ENCODE measurements at regions not wholly inside any gene's neighbourhood (a gene's known extent, or its start where the extent isn't known, plus 50 kb on each side); places are given as distances from the start of the nearest gene placed in this dataset.

DNA sequence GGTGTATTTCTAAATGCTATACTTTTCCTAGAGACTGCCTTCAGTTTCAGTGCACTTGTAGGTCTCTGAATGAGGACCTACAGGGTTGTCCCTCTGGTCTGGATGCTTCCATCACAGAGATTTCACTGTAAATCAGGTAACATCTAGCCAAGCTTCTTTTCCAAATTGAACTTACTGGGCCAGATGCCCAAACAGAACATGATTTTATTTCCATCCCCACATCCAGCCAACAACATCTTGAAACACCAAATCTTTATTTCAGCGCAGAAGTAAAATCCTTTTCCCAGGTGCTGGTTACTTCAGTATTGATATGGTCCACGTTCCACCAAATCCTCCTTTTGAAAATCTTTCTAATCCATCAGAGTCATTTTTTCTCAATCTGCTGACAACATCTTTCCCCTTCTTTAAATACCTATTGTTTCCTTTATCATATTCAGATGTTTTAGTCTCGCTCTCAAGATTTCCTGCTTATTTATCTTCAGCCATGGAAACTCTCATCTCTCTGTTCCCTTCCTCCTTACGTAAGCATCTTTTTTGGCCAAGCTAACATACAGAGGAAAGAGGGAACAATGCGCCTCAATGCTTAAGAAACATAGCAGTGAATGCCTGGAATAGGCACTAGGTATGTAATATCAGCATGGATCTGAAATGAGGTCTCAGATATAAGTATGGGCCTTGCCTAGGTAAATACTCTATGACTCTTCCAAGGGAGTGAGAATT lies 201.2 kb upstream of the MTNR1B start:
- no peaks in the 10 kb centered on the region for H3K27me3 ChIP-seq (ENCODE audit: control insufficient read depth, insufficient read depth, low read length)
- H3K36me3 ChIP-seq (replicated peaks; ENCODE audit: control insufficient read depth, insufficient read depth, low read length) = no peaks in the 10 kb centered on the region
- H3K4me3 ChIP-seq (ENCODE audit: insufficient read depth, low read depth, low read length) = no peak overlapping the region
- DNase-seq = no peak

DNA sequence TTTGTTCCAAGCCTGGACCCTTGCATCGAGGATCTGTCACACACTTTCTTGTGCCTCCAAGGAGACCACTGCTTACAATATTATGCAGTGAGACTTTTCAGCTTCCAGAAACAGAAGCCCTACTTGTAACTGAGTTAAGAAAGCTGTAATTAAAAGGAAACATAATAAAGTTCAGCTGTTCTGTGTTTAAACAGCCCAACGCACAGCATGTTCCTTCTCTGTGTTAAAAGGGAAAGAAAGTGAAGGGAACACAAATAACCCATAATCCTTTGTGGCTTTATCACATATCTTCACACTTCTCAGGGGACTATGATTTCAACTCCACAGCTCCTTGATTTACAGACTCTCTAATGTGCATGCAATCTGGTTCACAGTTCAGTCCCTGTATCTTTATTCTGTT lies 200.3 kb upstream of the MTNR1B start:
- DNase-seq = no peak
- Histone ChIP-seq H3K36me3 (replicated peaks; ENCODE audit: control insufficient read depth, insufficient read depth, low read length) (no peaks in the 10 kb centered on the region), H3K4me3 (ENCODE audit: insufficient read depth, low read depth, low read length) (no peak overlapping the region), H3K27me3 (ENCODE audit: control insufficient read depth, insufficient read depth, low read length) (no peaks in the 10 kb centered on the region)

DNA sequence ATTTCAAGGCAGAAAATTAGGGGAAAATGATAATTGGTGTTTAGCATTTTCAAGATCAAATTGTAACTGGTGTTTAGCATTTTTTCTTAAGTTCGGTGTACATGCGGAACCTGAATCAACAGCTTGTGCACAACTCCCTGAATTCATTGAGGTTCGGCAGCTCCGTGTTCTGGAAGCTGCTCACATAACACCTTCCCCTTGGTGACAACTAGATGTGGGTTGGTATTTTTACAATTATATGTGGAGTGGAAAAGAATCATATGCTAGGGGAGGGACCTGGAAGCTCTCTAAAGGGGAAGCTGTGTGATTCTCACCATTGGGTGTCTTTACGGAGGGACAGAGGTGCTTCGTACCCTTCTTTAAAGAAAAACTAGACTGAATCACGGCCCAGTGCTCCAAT lies 199.0 kb upstream of the MTNR1B start:
- Histone ChIP-seq H3K27me3 (ENCODE audit: control insufficient read depth, insufficient read depth, low read length) (no peaks in the 10 kb centered on the region), H3K4me3 (ENCODE audit: insufficient read depth, low read depth, low read length) (no peak overlapping the region), H3K36me3 (replicated peaks; ENCODE audit: control insufficient read depth, insufficient read depth, low read length) (no peaks in the 10 kb centered on the region)
- no peak for DNase-seq

DNA sequence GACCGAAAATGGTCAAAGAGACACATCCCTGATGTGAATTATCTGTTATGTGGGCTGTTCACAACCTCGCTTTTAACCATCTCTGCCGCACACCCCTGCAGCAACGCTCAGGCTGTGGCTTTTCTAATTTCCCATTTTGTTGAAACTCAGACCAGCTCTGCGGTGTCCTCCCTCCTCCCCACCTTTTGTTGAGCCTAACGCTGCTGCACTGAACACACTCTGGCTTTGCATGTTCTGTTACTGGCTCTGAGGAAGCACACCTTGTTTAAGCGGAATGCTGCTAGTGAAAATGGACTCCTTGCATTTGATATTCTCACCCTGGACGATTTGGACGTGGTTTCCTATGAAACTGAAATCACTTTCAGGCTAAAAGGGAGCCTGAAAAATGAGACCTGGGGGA lies 198.5 kb upstream of the MTNR1B start:
- no peak for DNase-seq
- Histone ChIP-seq H3K4me3 (ENCODE audit: insufficient read depth, low read depth, low read length) (no peak overlapping the region), H3K36me3 (replicated peaks; ENCODE audit: control insufficient read depth, insufficient read depth, low read length) (no peaks in the 10 kb centered on the region), H3K27me3 (ENCODE audit: control insufficient read depth, insufficient read depth, low read length) (no peaks in the 10 kb centered on the region)

DNA sequence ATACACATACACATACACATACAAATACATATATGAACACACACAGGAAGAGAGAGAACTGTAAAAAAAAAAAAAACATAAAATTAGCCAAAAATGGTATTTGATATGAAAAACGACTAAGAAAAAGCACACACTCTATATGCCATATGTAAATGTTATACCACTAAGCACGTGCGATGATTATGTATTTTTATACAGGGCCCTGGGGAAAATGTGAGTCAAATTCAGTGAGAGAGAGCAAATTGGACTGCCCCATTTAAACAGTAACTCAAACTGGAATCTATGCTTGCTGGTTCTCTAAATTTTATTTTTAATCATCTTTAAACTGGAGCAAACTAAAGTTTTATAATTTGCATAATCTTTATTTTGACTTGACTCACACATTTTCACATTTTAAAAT lies 197.8 kb upstream of the MTNR1B start:
- DNase-seq = no peak
- Histone ChIP-seq H3K4me3 (ENCODE audit: insufficient read depth, low read depth, low read length) (no peak overlapping the region), H3K27me3 (ENCODE audit: control insufficient read depth, insufficient read depth, low read length) (no peaks in the 10 kb centered on the region), H3K36me3 (replicated peaks; ENCODE audit: control insufficient read depth, insufficient read depth, low read length) (no peaks in the 10 kb centered on the region)

DNA sequence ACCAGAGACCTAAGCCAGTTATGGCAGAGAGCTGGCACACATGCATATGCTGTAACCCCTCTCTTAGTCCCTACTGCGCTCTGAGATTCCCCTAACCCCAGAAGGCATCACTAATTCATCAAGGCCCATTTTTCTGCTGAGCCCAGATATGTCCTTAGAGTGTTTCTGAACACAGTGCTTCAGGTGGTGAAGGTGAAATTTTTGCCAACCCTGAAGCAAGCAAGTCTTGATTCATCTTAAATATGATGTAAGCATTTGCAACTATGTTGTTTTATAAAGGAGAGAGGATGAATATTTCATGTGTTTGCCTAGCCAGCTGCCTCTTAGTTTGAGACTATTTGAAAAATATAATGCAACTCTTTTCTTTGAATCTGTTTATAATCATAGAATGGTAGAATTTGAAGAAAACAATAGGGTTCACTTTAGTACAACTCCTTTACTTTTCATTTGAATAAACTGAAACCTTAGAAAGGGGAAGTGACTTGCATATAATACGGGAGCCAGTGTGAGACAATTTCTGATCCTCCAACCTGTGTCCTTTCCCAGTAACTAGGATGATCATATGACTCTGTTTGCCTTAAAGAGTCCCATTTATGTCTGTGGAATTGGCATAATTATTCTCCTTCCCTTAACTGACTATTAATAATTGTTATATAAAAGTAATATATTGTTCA lies 194.3 kb upstream of the MTNR1B start:
- DNase-seq = no peak
- Histone ChIP-seq H3K36me3 (replicated peaks; ENCODE audit: control insufficient read depth, insufficient read depth, low read length) (no peaks in the 10 kb centered on the region), H3K27me3 (ENCODE audit: control insufficient read depth, insufficient read depth, low read length) (no peaks in the 10 kb centered on the region), H3K4me3 (ENCODE audit: insufficient read depth, low read depth, low read length) (no peak overlapping the region)

DNA sequence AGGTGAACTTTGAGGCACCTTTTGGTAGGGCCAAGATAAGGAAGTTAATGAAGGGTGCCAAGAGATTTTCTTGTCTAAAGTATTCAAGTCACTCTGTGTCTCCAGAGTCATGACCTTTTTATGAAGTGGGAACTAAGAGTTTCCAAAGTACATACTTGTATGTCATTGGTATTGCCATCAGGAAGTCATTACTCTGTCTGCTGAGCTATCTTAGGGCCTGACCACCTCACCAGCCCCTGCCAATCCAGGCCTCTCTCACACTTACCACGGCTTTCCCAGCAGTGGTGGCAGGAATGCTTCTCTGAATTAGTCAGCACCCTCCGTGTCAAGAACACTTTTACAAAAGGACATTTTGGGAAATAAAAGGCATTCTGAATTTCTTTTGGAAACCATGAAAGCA lies 192.8 kb upstream of the MTNR1B start:
- no peak for DNase-seq
- Histone ChIP-seq H3K4me3 (ENCODE audit: insufficient read depth, low read depth, low read length) (no peak overlapping the region), H3K36me3 (replicated peaks; ENCODE audit: control insufficient read depth, insufficient read depth, low read length) (no peaks in the 10 kb centered on the region), H3K27me3 (ENCODE audit: control insufficient read depth, insufficient read depth, low read length) (no peaks in the 10 kb centered on the region)

DNA sequence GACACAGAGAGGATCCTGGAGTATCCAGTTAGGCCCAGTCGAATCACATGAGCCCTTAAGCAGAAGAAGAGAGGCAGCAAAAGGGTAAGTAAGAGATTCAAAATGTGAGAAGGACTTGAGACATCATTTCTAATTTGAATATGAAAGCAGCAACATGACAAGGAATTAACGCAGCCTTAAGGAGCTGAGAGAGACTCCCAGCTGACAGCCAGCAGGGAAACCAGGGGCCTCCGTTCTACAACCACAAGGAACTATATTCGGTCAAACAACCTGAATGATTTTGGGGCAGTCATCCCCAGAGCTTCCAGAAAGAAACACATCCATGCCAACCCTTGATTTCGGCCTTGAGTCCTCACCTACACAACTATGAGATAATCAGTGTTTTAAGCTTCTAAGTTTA lies 189.7 kb upstream of the MTNR1B start:
- no peaks in the 10 kb centered on the region for H3K36me3 ChIP-seq (replicated peaks; ENCODE audit: control insufficient read depth, insufficient read depth, low read length)
- DNase-seq = peak; percentile 5
- H3K4me3 ChIP-seq (ENCODE audit: insufficient read depth, low read depth, low read length) = no peak overlapping the region
- no peaks in the 10 kb centered on the region for H3K27me3 ChIP-seq (ENCODE audit: control insufficient read depth, insufficient read depth, low read length)

DNA sequence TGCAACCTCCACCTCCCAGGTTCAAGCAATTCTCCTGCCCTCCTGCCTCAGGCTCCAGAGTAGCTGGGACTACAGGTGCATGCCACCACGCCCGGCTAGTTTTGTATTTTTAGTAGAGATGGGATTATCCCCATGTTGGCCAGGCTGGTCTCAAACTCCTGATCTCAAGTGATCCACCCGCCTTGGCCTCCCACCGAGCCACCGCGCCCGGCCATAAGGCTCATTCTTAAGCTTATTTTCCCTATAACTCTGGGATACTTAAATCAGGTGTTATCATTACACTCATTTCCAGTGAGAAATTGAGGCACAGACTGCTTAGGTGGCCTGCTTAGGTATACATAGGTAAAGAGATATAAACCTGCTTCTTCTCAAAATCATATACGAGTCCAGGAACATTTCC lies 188.3 kb upstream of the MTNR1B start:
- no peaks in the 10 kb centered on the region for H3K36me3 ChIP-seq (replicated peaks; ENCODE audit: control insufficient read depth, insufficient read depth, low read length)
- no peak for DNase-seq
- H3K4me3 ChIP-seq (ENCODE audit: insufficient read depth, low read depth, low read length) = no peak overlapping the region
- H3K27me3 ChIP-seq (ENCODE audit: control insufficient read depth, insufficient read depth, low read length) = no peaks in the 10 kb centered on the region

DNA sequence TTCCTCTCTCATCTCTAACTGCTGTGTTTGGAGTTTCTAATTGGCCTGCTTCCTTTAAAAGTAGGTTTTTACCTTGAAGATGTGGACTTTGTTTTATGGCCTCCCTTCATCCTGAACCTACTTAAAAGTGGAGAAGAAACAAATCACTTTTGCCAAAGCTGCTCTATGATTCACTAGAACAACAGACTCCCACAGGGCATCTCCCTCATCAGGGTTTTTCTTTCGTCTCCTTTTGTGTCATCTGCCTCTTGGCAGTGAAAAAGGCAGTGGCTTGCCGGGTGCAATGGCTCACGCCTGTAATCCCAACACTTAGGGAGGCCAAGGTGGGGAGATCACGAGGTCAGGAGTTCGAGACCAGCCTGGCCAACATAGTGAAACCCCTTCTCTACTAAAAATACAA lies 186.6 kb upstream of the MTNR1B start:
- no peak for DNase-seq
- no peaks in the 10 kb centered on the region for H3K27me3 ChIP-seq (ENCODE audit: control insufficient read depth, insufficient read depth, low read length)
- no peak overlapping the region for H3K4me3 ChIP-seq (ENCODE audit: insufficient read depth, low read depth, low read length)
- H3K36me3 ChIP-seq (replicated peaks; ENCODE audit: control insufficient read depth, insufficient read depth, low read length) = no peaks in the 10 kb centered on the region

DNA sequence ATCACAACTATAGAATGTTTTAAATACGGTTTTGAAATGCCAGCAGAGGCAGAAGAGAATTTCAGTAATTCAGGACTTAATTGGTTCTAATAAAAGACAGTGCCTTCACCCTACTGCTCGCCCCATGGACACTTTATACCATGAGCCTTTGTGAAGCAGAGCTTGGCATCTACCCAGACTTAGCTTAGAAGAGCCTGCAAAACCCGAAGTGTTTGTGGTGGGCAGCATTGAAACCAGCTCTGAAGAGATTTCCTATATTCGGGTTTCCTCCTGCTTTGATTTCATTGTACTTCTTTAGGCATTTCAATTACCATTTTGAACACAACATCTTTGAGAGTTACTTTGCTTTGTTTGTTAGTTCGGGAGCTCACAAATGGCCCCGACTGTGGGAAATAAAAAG lies 185.1 kb upstream of the MTNR1B start:
- no peaks in the 10 kb centered on the region for H3K36me3 ChIP-seq (replicated peaks; ENCODE audit: control insufficient read depth, insufficient read depth, low read length)
- DNase-seq = no peak
- H3K4me3 ChIP-seq (ENCODE audit: insufficient read depth, low read depth, low read length) = no peak overlapping the region
- H3K27me3 ChIP-seq (ENCODE audit: control insufficient read depth, insufficient read depth, low read length) = no peaks in the 10 kb centered on the region

DNA sequence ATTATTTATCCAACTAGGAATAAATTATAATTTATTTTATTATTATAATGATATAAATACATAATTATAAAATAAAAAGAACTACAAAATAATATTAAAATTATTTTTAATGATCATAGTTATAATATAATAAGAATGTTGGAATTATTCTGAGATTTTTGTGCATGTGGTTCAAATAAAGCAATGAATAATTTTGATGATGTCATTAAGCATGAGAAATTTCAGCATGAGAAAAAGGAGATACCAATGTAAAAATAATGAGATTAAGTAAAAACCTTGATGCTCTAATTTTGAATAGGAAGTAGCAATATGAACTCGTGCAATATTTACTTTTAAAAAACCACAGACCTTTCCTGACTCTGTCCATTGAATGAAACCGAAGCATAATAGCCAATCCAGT lies 181.8 kb upstream of the MTNR1B start:
- no peak for DNase-seq
- no peaks in the 10 kb centered on the region for H3K36me3 ChIP-seq (replicated peaks; ENCODE audit: control insufficient read depth, insufficient read depth, low read length)
- H3K4me3 ChIP-seq (ENCODE audit: insufficient read depth, low read depth, low read length) = no peak overlapping the region
- no peaks in the 10 kb centered on the region for H3K27me3 ChIP-seq (ENCODE audit: control insufficient read depth, insufficient read depth, low read length)

DNA sequence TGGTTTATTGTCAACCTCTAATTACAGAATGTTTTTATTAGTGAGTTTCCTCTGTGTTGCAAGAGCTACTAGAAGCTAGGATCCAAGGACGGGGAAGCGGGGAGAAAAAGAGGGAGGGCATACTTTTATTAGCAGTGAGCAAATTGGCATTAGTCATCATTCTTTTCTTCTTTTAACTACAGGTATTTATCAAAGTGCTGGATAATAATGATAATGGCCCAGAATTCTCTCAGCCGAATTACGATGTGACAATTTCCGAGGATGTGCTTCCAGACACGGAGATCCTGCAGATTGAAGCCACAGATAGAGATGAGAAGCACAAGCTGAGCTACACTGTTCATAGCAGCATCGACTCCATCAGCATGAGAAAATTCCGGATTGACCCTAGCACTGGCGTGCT lies 179.7 kb upstream of the MTNR1B start:
- DNase-seq = no peak
- H3K36me3 ChIP-seq (replicated peaks; ENCODE audit: control insufficient read depth, insufficient read depth, low read length) = no peaks in the 10 kb centered on the region
- H3K27me3 ChIP-seq (ENCODE audit: control insufficient read depth, insufficient read depth, low read length) = no peaks in the 10 kb centered on the region
- no peak overlapping the region for H3K4me3 ChIP-seq (ENCODE audit: insufficient read depth, low read depth, low read length)

DNA sequence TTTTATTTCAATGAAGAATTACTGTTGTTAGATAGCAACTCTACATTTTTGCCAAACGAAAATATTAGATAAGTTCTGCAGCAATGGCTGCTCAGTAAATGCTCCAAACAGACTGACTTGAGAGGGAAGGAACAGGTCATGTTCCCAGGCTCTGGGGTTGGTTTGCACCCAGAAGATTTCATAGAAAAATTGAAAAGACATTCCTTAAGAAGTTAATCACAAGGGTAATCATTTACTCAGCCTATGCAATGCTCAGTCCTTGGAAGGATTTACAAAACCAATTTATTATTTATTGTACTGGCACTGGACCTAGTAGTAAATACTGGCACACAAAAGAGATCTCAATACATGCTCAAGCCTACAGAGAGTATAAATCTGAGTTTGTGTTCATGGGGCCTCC lies 179.1 kb upstream of the MTNR1B start:
- Histone ChIP-seq H3K27me3 (ENCODE audit: control insufficient read depth, insufficient read depth, low read length) (no peaks in the 10 kb centered on the region), H3K4me3 (ENCODE audit: insufficient read depth, low read depth, low read length) (no peak overlapping the region), H3K36me3 (replicated peaks; ENCODE audit: control insufficient read depth, insufficient read depth, low read length) (no peaks in the 10 kb centered on the region)
- DNase-seq = no peak

DNA sequence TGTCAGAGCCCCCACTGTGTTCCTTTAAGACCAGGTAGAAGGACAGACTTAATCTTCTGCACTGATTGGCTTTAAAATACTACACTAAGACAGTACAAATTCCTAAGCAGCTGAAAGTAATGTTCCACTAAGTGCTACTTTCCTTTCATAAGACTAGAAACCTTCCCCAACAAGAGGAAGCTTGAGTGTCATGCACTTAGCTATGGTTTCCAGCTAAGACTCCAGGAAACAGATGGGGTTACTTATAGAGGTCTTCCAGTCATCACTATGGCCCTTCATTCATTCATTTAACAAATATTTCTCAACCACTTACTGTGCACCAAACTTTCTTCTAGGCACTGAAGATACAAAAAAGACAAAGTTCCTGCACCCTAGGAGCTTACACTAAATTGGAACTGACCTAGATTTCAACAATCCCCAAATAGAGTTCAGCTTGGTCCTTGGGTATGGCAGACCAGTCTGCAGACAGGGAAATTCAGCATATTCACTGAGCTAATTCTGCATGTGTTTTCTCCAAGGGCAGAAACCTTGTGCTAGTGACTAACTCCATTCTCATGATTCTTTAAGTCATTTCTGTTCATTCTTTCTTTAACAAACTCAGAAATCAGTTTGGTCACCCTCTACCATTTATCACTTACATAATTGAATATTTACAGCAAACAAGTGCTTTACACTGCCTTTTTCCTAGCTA lies 178.4 kb upstream of the MTNR1B start:
- H3K27me3 ChIP-seq (ENCODE audit: control insufficient read depth, insufficient read depth, low read length) = no peaks in the 10 kb centered on the region
- H3K36me3 ChIP-seq (replicated peaks; ENCODE audit: control insufficient read depth, insufficient read depth, low read length) = no peaks in the 10 kb centered on the region
- no peak overlapping the region for H3K4me3 ChIP-seq (ENCODE audit: insufficient read depth, low read depth, low read length)
- no peak for DNase-seq

Data from H7 (cell line).